Neural progenitor cell (in vitro differentiated cells): ENCODE measurements at regions not wholly inside any gene's neighbourhood (a gene's known extent, or its start where the extent isn't known, plus 50 kb on each side); places are given as distances from the start of the nearest gene placed in this dataset.

Experiments
- EZH2 ChIP-seq: fragments of 200-600 bp; sonication (generic); IDR thresholded peaks from 2 replicates; pipeline ENCODE4 v1.6.1; 2017; ENCODE audit warnings: antibody characterized with exemption, mild to moderate bottlenecking, moderate library complexity
- TF ChIP-seq, protein P1 (sequence below): fragments of 200-600 bp; sonication (generic); IDR thresholded peaks from 2 replicates; pipeline ENCODE4 v1.5.1; 2017; ENCODE audit warnings: antibody characterized with exemption, mild to moderate bottlenecking

DNA sequence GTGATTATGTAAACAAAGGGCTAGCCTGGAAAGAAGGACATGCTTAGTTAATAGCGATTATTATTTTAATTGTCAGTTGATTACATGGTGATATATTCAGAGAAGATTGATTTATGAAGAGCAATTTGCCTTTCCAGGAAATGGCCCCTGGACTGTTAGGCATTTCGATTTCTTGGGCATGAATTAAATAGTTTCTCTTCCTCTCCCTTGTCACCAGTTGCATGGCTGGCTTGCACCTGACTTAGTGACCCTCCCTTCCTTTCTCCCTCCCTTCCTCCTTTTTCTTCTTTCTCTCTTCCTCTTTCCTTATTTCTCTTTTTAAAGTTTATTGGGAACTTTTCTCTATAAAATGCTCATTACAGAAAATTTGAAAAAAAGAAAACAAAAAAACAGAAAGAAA is 235.4 kb downstream of the CDC5L start:
- TF ChIP-seq EZH2, result no peak
- TF ChIP-seq, protein P1, sequence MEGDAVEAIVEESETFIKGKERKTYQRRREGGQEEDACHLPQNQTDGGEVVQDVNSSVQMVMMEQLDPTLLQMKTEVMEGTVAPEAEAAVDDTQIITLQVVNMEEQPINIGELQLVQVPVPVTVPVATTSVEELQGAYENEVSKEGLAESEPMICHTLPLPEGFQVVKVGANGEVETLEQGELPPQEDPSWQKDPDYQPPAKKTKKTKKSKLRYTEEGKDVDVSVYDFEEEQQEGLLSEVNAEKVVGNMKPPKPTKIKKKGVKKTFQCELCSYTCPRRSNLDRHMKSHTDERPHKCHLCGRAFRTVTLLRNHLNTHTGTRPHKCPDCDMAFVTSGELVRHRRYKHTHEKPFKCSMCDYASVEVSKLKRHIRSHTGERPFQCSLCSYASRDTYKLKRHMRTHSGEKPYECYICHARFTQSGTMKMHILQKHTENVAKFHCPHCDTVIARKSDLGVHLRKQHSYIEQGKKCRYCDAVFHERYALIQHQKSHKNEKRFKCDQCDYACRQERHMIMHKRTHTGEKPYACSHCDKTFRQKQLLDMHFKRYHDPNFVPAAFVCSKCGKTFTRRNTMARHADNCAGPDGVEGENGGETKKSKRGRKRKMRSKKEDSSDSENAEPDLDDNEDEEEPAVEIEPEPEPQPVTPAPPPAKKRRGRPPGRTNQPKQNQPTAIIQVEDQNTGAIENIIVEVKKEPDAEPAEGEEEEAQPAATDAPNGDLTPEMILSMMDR, result no peak
